ENCODE measurements at regions not wholly inside any gene's neighbourhood (a gene's known extent, or its start where the extent isn't known, plus 50 kb on each side); places are given as distances from the start of the nearest gene placed in this dataset.
"Not testable (repeated sequence)": the region's sequence is repeated elsewhere in the genome, so short reads cannot be mapped to it uniquely, and the experiment has no call there.

- no peaks in the 10 kb centered on the region for H3K27me3 ChIP-seq
- H3K9me3 ChIP-seq: no peaks in the 10 kb centered on the region
- no peak overlapping the region for H3K27ac ChIP-seq
- no peak for TF ChIP-seq CTCF (IDR thresholded peaks at IDR 0.05)
- intact Hi-C loops (cut with DNase I): no loop called here
- H3K4me1 ChIP-seq: peaks cover 0 to 8% of the 10 kb centered on the region in 2 donors
- ATAC-seq (no peak), DNase-seq (no peak)
- H3K36me3 ChIP-seq: no peaks in the 10 kb centered on the region
- no peak overlapping the region for H3K4me3 ChIP-seq
Observed at GRCh38 chr2:37738266-37738885, 66.9 kb upstream of the CDC42EP3 start.

DNA sequence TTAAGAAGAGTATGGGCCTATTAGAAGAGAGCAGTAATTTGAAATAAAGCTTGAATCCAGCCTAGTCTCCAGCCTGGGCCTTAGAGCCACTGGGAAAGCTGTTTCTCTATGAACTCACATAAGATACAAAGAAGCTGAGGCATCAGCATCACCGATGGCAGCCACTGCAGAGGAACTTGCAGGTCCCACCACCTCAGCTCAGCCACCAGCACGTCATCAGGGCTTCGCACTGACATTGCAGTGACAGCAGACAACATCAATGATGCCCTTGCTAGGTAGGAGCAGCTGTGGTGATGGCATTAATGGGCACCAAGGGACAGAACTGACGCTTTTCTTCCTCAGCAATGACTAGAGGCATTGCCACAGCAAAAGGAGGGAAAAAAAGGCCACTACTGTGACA lies 67.7 kb upstream of the CDC42EP3 start:
- H3K36me3 ChIP-seq: no peaks in the 10 kb centered on the region
- no peaks in the 10 kb centered on the region for H3K9me3 ChIP-seq
- no peak overlapping the region for H3K4me3 ChIP-seq
- no peak for TF ChIP-seq CTCF (IDR thresholded peaks at IDR 0.05)
- no peak for ATAC-seq
- no peaks in the 10 kb centered on the region for H3K27me3 ChIP-seq
- H3K4me1 ChIP-seq: peaks cover 0 to 8% of the 10 kb centered on the region in 2 donors
- intact Hi-C loops (cut with DNase I): no loop called here
- no peak for DNase-seq
- no peak overlapping the region for H3K27ac ChIP-seq

DNA sequence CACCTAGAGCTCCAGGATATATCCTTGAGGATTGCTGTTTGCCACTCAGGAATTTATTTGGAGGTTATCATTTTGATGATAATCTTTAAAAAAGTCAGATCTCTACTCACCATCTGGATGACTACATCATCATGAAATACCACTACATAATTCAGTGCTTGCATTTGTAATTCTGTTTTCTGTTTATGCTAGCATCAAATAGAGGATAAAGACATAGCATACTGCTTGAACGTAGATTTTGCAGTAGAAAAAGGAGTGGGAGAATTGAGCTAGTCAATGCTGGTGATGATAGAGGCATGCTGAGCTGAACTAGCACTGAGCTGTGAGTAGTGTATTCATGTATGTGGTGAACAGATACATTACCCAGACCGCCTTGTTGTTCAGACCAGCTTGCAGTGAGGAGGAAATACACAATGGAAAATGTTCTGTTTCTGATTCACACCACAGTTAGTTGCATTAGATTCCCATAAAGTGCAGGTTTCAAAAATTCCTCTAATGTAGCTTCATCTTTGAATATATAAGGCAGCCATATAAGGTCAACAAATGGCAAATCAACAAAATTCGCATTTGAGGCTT lies 68.8 kb upstream of the CDC42EP3 start:
- no peak overlapping the region for H3K4me3 ChIP-seq
- H3K27me3 ChIP-seq: no peaks in the 10 kb centered on the region
- DNase-seq (no peak), ATAC-seq (no peak)
- no peaks in the 10 kb centered on the region for H3K36me3 ChIP-seq
- H3K27ac ChIP-seq: no peak overlapping the region
- TF ChIP-seq CTCF (IDR thresholded peaks at IDR 0.05): no peak
- H3K4me1 ChIP-seq: no peaks in the 10 kb centered on the region
- intact Hi-C loops (cut with DNase I): no loop called here
- H3K9me3 ChIP-seq: no peaks in the 10 kb centered on the region

GRCh38 chr2:37742286-37742685 lies 70.8 kb upstream of the CDC42EP3 start:
- H3K4me1 ChIP-seq: no peaks in the 10 kb centered on the region
- H3K27me3 ChIP-seq: no peaks in the 10 kb centered on the region
- DNase-seq (no peak), ATAC-seq (no peak)
- no peaks in the 10 kb centered on the region for H3K36me3 ChIP-seq
- H3K4me3 ChIP-seq: no peak overlapping the region
- no peak for TF ChIP-seq CTCF (IDR thresholded peaks at IDR 0.05)
- H3K27ac ChIP-seq: no peak overlapping the region
- intact Hi-C loops (cut with DNase I): no loop called here
- no peaks in the 10 kb centered on the region for H3K9me3 ChIP-seq

DNA sequence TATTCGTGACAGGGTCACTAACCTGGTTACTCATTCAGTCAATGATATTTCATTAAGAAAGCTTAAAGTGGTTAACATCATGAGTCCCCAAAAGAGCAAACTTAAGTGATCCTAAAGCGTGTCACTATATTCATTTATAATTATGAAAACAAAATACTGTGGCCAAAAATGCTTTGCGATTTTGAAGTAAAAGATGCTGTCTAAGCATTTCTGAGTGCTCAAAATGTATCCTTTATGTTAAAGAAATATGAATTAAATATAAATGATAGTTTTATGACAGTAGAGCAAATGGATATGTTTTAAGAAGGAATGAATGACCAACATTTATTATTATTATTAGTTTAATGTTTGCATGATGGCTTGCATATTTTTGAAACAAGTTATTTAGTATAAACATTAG lies 72.6 kb upstream of the CDC42EP3 start:
- Histone ChIP-seq H3K4me1 (no peaks in the 10 kb centered on the region), H3K36me3 (no peaks in the 10 kb centered on the region), H3K27me3 (no peaks in the 10 kb centered on the region), H3K4me3 (no peak overlapping the region), H3K27ac (no peak overlapping the region), H3K9me3 (no peaks in the 10 kb centered on the region)
- no peak for ATAC-seq
- no peak for DNase-seq
- intact Hi-C loops (cut with DNase I): no loop called here
- TF ChIP-seq CTCF (IDR thresholded peaks at IDR 0.05): no peak

DNA sequence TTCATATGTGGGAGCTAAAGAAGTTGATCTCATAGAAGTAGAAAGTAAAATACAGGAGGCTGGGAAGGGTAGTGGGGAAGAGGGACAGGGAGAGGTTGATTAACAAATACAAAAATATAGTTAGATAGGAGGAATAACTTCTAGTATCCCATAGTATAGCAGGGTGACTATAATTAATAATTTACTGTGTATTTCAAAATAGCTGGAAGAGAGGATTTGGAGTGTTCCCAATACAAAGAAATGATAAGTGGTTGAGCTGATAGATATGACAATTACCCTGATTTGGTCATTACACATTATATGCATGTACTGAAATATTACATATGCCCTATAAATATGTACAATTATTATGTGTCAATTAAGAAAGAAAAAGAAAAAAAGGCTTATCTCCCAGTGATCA lies 73.5 kb upstream of the CDC42EP3 start:
- H3K4me1 ChIP-seq; H3K36me3 ChIP-seq; intact Hi-C loops (cut with DNase I); DNase-seq; H3K9me3 ChIP-seq; ATAC-seq; H3K27me3 ChIP-seq; H3K4me3 ChIP-seq; H3K27ac ChIP-seq: not testable (repeated sequence)

DNA sequence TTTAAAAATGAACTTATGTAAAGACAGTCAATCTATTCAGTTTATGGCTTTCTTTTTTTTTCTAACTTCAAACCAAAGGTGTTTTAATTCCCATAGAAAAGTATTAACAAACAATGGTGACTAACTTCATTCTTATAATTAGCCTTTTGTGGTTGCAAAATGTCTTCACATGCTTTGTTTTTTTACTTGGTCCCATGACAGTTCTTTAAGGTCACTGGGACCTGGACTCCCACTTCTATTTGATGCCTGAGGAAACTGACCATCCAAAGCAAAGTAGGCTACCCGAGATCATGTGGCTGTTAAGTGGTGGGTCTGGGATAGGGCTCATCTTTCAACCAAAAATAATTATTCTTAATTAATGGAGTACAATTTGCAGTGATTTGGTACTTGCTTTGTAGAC lies 74.6 kb upstream of the CDC42EP3 start:
- H3K4me1 ChIP-seq; H3K27me3 ChIP-seq; intact Hi-C loops (cut with DNase I); H3K9me3 ChIP-seq; H3K4me3 ChIP-seq; ATAC-seq; DNase-seq; H3K27ac ChIP-seq; H3K36me3 ChIP-seq: not testable (repeated sequence)

All from left lung (tissue), 4 donors.